HCT116 (cell line): ENCODE measurements at regions not wholly inside any gene's neighbourhood (a gene's known extent, or its start where the extent isn't known, plus 50 kb on each side); places are given as distances from the start of the nearest gene placed in this dataset.

Experiments
- ATAC-seq: fragments of 200-7000 bp; cut with Tn5 transposase; 2 replicates; pipeline ENCODE4 v1.9.1; 2020; ENCODE audit warnings: mild to moderate bottlenecking, moderate library complexity
- BruUV-seq: library from RNA; stranded (reverse); fragments of 400-500 nt; replicated peaks from 2 replicates; lab custom pipeline; 2021; lab: Mats Ljungman, UMichigan
- CTCF ChIA-PET: fragments of 300-600 bp; sonication (Branson Sonifier 250); formaldehyde crosslinking; loops from one replicate; lab custom pipeline; 2021; ENCODE audit warnings: antibody characterized with exemption; lab: Charles Lee
- POLR2A ChIA-PET: fragments of 300-600, 350-600 bp; sonication (Branson Sonifier 250); formaldehyde crosslinking; loops from one replicate; lab custom pipeline; 2021; ENCODE audit warnings: antibody characterized with exemption; lab: Charles Lee
- RAD21 ChIA-PET, 2 experiments: fragments of 300-600 bp; sonication (Branson Sonifier 250); formaldehyde crosslinking; loops; one replicate each; lab custom pipeline; 2023; ENCODE audit warnings: low total read pairs in 2 of 2; ENCODE audit not compliant: uncharacterized antibody in 2 of 2, unreplicated experiment in 2 of 2, low non-redundant PET in 1 of 2; lab: Charles Lee
- DNase-seq: peaks from one replicate; pipeline ENCODE4 v3.0.0-alpha.2; 2010; ENCODE audit warnings: low read depth, low spot score
- H2AFZ ChIP-seq: fragments of 200-600 bp; shearing (Covaris generic), sonication (generic); 2 replicates; pipeline ENCODE4 v1.6.1; 2017; ENCODE audit warnings: low read depth, mixed run types, mixed read lengths, antibody characterized with exemption, low read length; ENCODE audit not compliant: poor library complexity, severe bottlenecking
- H3K27ac ChIP-seq: 2 replicates; pipeline ENCODE4 v1.5.1; 2012; ENCODE audit warnings: low read depth, low read length
- H3K27me3 ChIP-seq: fragments of 200-600 bp; sonication (generic); 2 replicates; pipeline ENCODE4 v1.6.1; 2016; ENCODE audit warnings: mixed run types, low read length, mixed read lengths; ENCODE audit not compliant: insufficient read depth
- H3K36me3 ChIP-seq, 2 experiments: fragments of 200-500 bp in 1 of 2; fragments of 200-600 bp in 1 of 2; sonication (Bioruptor generic) in 1 of 2; sonication (generic) in 1 of 2; 2 replicates each; pipeline versions ENCODE4 v1.5.1 to v1.6.1; 2014 to 2016; ENCODE audit warnings: low read length in 2 of 2, inconsistent platforms in 1 of 2, mixed read lengths in 1 of 2, mixed run types in 1 of 2; ENCODE audit not compliant: insufficient read depth in 2 of 2, control insufficient read depth in 1 of 2
- H3K4me1 ChIP-seq, 2 experiments: fragments of 200-600 bp in 1 of 2; sonication (generic) in 1 of 2; 2 replicates each; pipeline versions ENCODE4 v1.5.1 to v1.6.1; 2012 to 2017; ENCODE audit warnings: low read length in 2 of 2, inconsistent platforms in 1 of 2, mild to moderate bottlenecking in 1 of 2, mixed read lengths in 1 of 2, mixed run types in 1 of 2, moderate library complexity in 1 of 2; ENCODE audit not compliant: insufficient read depth in 2 of 2, control insufficient read depth in 1 of 2
- H3K4me2 ChIP-seq: fragments of 200-600 bp; sonication (generic); 2 replicates; pipeline ENCODE4 v1.6.1; 2017; ENCODE audit warnings: mixed run types, low read length, mixed read lengths
- H3K4me3 ChIP-seq, 2 experiments: fragments of 200-600 bp in 1 of 2; sonication (generic) in 1 of 2; replicated peaks in 1 of 2; 2 replicates each; pipeline ENCODE4 v1.5.1; 2011 to 2016; ENCODE audit warnings: low read length in 2 of 2, control low read depth in 1 of 2, low read depth in 1 of 2, mild to moderate bottlenecking in 1 of 2, mixed read lengths in 1 of 2, mixed run types in 1 of 2
- H3K79me2 ChIP-seq: fragments of 200-600 bp; sonication (generic); 2 replicates; pipeline ENCODE4 v1.6.1; 2017; ENCODE audit warnings: mild to moderate bottlenecking, mixed run types, low read length, moderate library complexity, mixed read lengths; ENCODE audit not compliant: insufficient read depth
- H3K9ac ChIP-seq: fragments of 200-600 bp; sonication (generic); 2 replicates; pipeline ENCODE4 v1.6.1; 2016; ENCODE audit warnings: low read length, mixed read lengths
- H3K9me2 ChIP-seq: fragments of 200-600 bp; sonication (generic), shearing (Covaris generic); 2 replicates; pipeline ENCODE4 v1.6.1; 2017; ENCODE audit warnings: mixed run types, mild to moderate bottlenecking, moderate library complexity; ENCODE audit not compliant: insufficient read depth
- H3K9me3 ChIP-seq, 2 experiments: fragments of 200-500 bp in 1 of 2; fragments of 200-600 bp in 1 of 2; sonication (Bioruptor generic) in 1 of 2; sonication (generic) in 1 of 2; 2 replicates each; pipeline ENCODE4 v1.6.1; 2014 to 2017; ENCODE audit warnings: low read length in 2 of 2, mixed read lengths in 2 of 2, inconsistent platforms in 1 of 2, low read depth in 1 of 2, mild to moderate bottlenecking in 1 of 2, mixed run types in 1 of 2, moderate library complexity in 1 of 2; ENCODE audit not compliant: control insufficient read depth in 1 of 2, insufficient read depth in 1 of 2
- H4K20me1 ChIP-seq: fragments of 200-600 bp; sonication (generic), shearing (Covaris generic); 2 replicates; pipeline ENCODE4 v1.6.1; 2017; ENCODE audit warnings: mixed run types, mild to moderate bottlenecking, moderate library complexity; ENCODE audit not compliant: insufficient read depth
- EGR1 ChIP-seq: IDR thresholded peaks from 2 replicates; pipeline ENCODE4 v1.6.1; 2012; ENCODE audit warnings: low read depth
- ELF1 ChIP-seq: IDR thresholded peaks from 2 replicates; pipeline ENCODE4 v1.6.1; 2012; ENCODE audit warnings: low read depth, borderline replicate concordance
- EZH2 ChIP-seq: fragments of 200-600 bp; sonication (generic); IDR thresholded peaks from 2 replicates; pipeline ENCODE4 v1.6.1; 2017; ENCODE audit warnings: antibody characterized with exemption, mixed run types
- EZH2phosphoT487 ChIP-seq: fragments of 200-600 bp; IDR thresholded peaks from 2 replicates; pipeline ENCODE4 v1.6.1; 2018; ENCODE audit warnings: antibody characterized with exemption, borderline replicate concordance
- FOSL1 ChIP-seq: IDR thresholded peaks from 2 replicates; pipeline ENCODE4 v1.6.1; 2012; ENCODE audit warnings: low read depth
- JUND ChIP-seq: IDR thresholded peaks from 2 replicates; pipeline ENCODE4 v1.6.1; 2012
- POLR2A ChIP-seq: IDR thresholded peaks from 2 replicates; pipeline ENCODE4 v1.7.0; 2011; ENCODE audit warnings: borderline replicate concordance; ENCODE audit not compliant: insufficient read depth, insufficient read length; ENCODE audit errors: extremely low read depth
- TCF7L2 ChIP-seq: IDR thresholded peaks from 2 replicates; pipeline ENCODE4 v1.7.0; 2011; ENCODE audit warnings: borderline replicate concordance, inconsistent platforms; ENCODE audit not compliant: insufficient read depth, insufficient read length; ENCODE audit errors: extremely low read depth
- YY1 ChIP-seq: IDR thresholded peaks from 2 replicates; pipeline ENCODE4 v1.6.1; 2011; ENCODE audit warnings: low read length, low read depth, moderate library complexity, mild to moderate bottlenecking; ENCODE audit not compliant: insufficient replicate concordance; ENCODE audit errors: extremely low read depth
- ZNF274 ChIP-seq: fragments of 200-500 bp; sonication (Bioruptor generic); IDR thresholded peaks from 2 replicates; pipeline ENCODE4 v1.6.1; 2014; ENCODE audit warnings: mild to moderate bottlenecking, low read depth, low read length, inconsistent platforms
- intact Hi-C: fragments of 100-400 bp; cut with micrococcal nuclease; formaldehyde crosslinking; loops from 2 replicates; pipeline ENCODE4 v1.10.0; 2022
- TF ChIP-seq, protein P1 (sequence below): IDR thresholded peaks from 2 replicates; pipeline ENCODE4 v1.6.1; 2012
- TF ChIP-seq, protein P2 (sequence below): IDR thresholded peaks from 2 replicates; pipeline ENCODE4 v1.6.1; 2012; ENCODE audit warnings: low read depth
- TF ChIP-seq, protein P3 (sequence below): IDR thresholded peaks from 2 replicates; pipeline ENCODE4 v1.6.1; 2011; ENCODE audit warnings: mild to moderate bottlenecking, low read length, moderate library complexity; ENCODE audit not compliant: insufficient replicate concordance; ENCODE audit errors: extremely low read depth

DNA sequence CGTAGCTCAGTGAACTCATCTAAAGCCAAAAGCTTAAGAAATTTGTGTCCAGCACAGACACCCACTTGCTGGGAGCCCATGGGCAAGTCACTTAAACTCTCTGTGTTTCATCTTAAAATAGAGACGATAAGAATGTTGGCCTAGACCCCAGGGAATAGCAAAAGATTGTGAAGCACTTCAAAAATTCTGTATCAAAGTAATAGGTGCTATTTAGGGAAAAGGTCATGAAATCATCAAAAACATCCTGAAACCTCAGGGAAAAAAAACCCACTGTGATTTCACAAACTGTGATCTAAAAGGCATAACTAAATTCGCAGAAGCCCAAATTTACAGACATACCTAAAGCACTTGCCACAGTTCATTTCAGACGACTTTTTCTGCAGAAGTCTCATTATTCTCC, 278.3 kb downstream of the NR2F1-AS1 start:
- DNase-seq (no peak), ATAC-seq (no peak)
- no peaks in the 10 kb centered on the region for H4K20me1 ChIP-seq
- H3K9me3 ChIP-seq: no peaks in the 10 kb centered on the region
- BruUV-seq: no TSS peak
- no peak overlapping the region for H3K9ac ChIP-seq
- ChIA-PET POLR2A (no interaction called here), RAD21 (no interaction called here), CTCF (no interaction called here)
- peaks cover 0 to 26% of the 10 kb centered on the region in 2 experiments; a peak in 1 of 4 replicates for H3K4me1 ChIP-seq
- no peak overlapping the region for H2AFZ ChIP-seq
- no peaks in the 10 kb centered on the region for H3K79me2 ChIP-seq
- no peak overlapping the region for H3K27ac ChIP-seq
- no peaks in the 10 kb centered on the region for H3K9me2 ChIP-seq
- H3K4me3 ChIP-seq: no peak overlapping the region
- intact Hi-C loops: loop anchor here (5.0 kb wide), 1 partner anchor 50 kb away; no protein-coding TSS in a partner anchor
- no peaks in the 10 kb centered on the region for H3K36me3 ChIP-seq
- no peaks in the 10 kb centered on the region for H3K27me3 ChIP-seq
- TF ChIP-seq EGR1: no peak
- no peak for TF ChIP-seq POLR2A
- TF ChIP-seq YY1: no peak
- no peak for TF ChIP-seq TCF7L2
- no peak for TF ChIP-seq ELF1
- no peak for TF ChIP-seq EZH2phosphoT487
- TF ChIP-seq, protein P1, sequence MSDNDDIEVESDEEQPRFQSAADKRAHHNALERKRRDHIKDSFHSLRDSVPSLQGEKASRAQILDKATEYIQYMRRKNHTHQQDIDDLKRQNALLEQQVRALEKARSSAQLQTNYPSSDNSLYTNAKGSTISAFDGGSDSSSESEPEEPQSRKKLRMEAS: no peak
- TF ChIP-seq JUND: no peak
- TF ChIP-seq, protein P2, sequence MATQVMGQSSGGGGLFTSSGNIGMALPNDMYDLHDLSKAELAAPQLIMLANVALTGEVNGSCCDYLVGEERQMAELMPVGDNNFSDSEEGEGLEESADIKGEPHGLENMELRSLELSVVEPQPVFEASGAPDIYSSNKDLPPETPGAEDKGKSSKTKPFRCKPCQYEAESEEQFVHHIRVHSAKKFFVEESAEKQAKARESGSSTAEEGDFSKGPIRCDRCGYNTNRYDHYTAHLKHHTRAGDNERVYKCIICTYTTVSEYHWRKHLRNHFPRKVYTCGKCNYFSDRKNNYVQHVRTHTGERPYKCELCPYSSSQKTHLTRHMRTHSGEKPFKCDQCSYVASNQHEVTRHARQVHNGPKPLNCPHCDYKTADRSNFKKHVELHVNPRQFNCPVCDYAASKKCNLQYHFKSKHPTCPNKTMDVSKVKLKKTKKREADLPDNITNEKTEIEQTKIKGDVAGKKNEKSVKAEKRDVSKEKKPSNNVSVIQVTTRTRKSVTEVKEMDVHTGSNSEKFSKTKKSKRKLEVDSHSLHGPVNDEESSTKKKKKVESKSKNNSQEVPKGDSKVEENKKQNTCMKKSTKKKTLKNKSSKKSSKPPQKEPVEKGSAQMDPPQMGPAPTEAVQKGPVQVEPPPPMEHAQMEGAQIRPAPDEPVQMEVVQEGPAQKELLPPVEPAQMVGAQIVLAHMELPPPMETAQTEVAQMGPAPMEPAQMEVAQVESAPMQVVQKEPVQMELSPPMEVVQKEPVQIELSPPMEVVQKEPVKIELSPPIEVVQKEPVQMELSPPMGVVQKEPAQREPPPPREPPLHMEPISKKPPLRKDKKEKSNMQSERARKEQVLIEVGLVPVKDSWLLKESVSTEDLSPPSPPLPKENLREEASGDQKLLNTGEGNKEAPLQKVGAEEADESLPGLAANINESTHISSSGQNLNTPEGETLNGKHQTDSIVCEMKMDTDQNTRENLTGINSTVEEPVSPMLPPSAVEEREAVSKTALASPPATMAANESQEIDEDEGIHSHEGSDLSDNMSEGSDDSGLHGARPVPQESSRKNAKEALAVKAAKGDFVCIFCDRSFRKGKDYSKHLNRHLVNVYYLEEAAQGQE: no peak
- TF ChIP-seq FOSL1: no peak
- TF ChIP-seq EZH2: no peak
- no peak for TF ChIP-seq ZNF274
- TF ChIP-seq, protein P3, sequence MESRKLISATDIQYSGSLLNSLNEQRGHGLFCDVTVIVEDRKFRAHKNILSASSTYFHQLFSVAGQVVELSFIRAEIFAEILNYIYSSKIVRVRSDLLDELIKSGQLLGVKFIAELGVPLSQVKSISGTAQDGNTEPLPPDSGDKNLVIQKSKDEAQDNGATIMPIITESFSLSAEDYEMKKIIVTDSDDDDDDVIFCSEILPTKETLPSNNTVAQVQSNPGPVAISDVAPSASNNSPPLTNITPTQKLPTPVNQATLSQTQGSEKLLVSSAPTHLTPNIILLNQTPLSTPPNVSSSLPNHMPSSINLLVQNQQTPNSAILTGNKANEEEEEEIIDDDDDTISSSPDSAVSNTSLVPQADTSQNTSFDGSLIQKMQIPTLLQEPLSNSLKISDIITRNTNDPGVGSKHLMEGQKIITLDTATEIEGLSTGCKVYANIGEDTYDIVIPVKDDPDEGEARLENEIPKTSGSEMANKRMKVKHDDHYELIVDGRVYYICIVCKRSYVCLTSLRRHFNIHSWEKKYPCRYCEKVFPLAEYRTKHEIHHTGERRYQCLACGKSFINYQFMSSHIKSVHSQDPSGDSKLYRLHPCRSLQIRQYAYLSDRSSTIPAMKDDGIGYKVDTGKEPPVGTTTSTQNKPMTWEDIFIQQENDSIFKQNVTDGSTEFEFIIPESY: no peak
- no peak overlapping the region for H3K4me2 ChIP-seq
